HL-60 (cell line): ENCODE measurements at regions not wholly inside any gene's neighbourhood (a gene's known extent, or its start where the extent isn't known, plus 50 kb on each side); places are given as distances from the start of the nearest gene placed in this dataset.
"Not testable (repeated sequence)": the region's sequence is repeated elsewhere in the genome, so short reads cannot be mapped to it uniquely, and the experiment has no call there.

Experiments
- POLR2AphosphoS5 ChIP-seq: IDR thresholded peaks from 2 replicates; pipeline ENCODE4 v1.6.1; 2012; ENCODE audit warnings: low read depth
- TF ChIP-seq, protein P1 (sequence below): IDR thresholded peaks from one replicate; pipeline ENCODE4 v1.5.1; 2011; ENCODE audit warnings: low read length, control low read depth, inconsistent platforms; ENCODE audit not compliant: insufficient read depth
- TF ChIP-seq, protein P2 (sequence below): IDR thresholded peaks from 2 replicates; pipeline ENCODE4 v1.6.1; 2012; ENCODE audit warnings: low read depth; ENCODE audit not compliant: insufficient replicate concordance

DNA sequence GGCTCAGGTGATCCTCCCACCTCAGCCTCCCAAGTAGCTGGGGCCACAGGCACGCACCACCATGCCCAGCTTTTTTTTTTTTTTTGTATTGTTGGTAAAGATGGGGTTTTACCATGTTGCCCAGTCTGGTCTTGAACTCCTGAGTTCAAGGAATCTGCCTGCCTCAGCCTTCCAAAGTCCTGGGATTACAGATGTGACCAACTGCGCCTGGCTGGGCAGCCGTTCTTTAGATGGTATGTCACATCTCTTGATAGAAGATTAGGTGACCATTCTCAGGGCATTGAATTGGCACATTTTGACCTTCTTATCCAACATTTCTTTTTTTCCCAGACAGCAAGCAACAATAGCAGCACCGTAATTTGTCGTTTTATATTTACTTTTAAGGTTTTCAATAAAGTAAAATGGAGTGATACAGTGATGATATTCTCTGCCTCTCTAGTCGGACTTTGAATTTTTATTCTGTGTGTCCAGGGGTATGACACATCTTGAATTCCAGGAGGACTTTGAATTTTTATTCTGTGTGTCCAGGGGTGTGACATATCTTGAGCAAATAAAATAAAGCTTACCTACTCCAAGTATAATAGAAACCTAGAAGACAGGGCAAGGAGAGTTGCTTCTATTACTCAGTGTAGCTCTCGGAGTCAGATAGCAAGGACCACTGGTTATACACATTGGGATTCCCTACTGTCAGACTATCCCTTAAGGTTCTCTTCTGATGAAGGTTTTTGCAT lies 282.4 kb upstream of the NOTCH2NLA start:
- TF ChIP-seq, protein P1, sequence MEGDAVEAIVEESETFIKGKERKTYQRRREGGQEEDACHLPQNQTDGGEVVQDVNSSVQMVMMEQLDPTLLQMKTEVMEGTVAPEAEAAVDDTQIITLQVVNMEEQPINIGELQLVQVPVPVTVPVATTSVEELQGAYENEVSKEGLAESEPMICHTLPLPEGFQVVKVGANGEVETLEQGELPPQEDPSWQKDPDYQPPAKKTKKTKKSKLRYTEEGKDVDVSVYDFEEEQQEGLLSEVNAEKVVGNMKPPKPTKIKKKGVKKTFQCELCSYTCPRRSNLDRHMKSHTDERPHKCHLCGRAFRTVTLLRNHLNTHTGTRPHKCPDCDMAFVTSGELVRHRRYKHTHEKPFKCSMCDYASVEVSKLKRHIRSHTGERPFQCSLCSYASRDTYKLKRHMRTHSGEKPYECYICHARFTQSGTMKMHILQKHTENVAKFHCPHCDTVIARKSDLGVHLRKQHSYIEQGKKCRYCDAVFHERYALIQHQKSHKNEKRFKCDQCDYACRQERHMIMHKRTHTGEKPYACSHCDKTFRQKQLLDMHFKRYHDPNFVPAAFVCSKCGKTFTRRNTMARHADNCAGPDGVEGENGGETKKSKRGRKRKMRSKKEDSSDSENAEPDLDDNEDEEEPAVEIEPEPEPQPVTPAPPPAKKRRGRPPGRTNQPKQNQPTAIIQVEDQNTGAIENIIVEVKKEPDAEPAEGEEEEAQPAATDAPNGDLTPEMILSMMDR, result not testable (repeated sequence)
- TF ChIP-seq, protein P2, sequence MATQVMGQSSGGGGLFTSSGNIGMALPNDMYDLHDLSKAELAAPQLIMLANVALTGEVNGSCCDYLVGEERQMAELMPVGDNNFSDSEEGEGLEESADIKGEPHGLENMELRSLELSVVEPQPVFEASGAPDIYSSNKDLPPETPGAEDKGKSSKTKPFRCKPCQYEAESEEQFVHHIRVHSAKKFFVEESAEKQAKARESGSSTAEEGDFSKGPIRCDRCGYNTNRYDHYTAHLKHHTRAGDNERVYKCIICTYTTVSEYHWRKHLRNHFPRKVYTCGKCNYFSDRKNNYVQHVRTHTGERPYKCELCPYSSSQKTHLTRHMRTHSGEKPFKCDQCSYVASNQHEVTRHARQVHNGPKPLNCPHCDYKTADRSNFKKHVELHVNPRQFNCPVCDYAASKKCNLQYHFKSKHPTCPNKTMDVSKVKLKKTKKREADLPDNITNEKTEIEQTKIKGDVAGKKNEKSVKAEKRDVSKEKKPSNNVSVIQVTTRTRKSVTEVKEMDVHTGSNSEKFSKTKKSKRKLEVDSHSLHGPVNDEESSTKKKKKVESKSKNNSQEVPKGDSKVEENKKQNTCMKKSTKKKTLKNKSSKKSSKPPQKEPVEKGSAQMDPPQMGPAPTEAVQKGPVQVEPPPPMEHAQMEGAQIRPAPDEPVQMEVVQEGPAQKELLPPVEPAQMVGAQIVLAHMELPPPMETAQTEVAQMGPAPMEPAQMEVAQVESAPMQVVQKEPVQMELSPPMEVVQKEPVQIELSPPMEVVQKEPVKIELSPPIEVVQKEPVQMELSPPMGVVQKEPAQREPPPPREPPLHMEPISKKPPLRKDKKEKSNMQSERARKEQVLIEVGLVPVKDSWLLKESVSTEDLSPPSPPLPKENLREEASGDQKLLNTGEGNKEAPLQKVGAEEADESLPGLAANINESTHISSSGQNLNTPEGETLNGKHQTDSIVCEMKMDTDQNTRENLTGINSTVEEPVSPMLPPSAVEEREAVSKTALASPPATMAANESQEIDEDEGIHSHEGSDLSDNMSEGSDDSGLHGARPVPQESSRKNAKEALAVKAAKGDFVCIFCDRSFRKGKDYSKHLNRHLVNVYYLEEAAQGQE, result not testable (repeated sequence)
- TF ChIP-seq POLR2AphosphoS5, result not testable (repeated sequence)
